ENCODE measurements at regions not wholly inside any gene's neighbourhood (a gene's known extent, or its start where the extent isn't known, plus 50 kb on each side); places are given as distances from the start of the nearest gene placed in this dataset.

DNA sequence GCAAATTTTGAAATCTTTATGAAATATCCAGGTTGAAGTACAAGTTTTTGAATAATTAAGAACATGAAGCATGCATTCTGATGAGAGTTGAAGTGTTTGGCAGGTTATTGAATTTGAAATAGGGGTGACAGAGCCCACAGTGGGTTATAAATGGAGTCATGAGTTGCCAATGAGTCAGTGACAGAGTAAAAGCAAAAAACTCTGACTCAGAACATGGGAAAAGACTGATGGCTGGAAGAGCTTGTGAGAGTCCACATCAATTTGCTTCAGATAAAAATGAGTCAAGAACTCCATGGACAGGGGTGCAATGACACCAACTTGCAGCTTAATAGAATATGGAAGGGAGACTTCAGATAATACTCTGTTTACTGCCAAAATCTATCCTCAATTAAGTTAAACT lies 105.3 kb downstream of the SLC6A15 start:
- H3K4me3 Mint-ChIP-seq = no peak overlapping the region
- no peaks in the 10 kb centered on the region for H3K4me1 Mint-ChIP-seq (ENCODE audit: low read depth)
- DNase-seq (no peak), ATAC-seq (replicated peaks in 1 of 2) (peak in 1 of 2 donors; percentile 57)
- H3K36me3 Mint-ChIP-seq (ENCODE audit: insufficient read depth in 2 of 2) = no peaks in the 10 kb centered on the region
- no peaks in the 10 kb centered on the region for H3K9me3 Mint-ChIP-seq
- H3K27ac Mint-ChIP-seq = no peak overlapping the region
- peaks cover 5% of the 10 kb centered on the region for H3K27me3 Mint-ChIP-seq (ENCODE audit: low read depth)

GRCh38 chr12:84805474-84805858 lies 107.1 kb downstream of the SLC6A15 start:
- DNase-seq (no peak), ATAC-seq (replicated peaks in 1 of 2) (no peak)
- H3K36me3 Mint-ChIP-seq (ENCODE audit: insufficient read depth in 2 of 2) = no peaks in the 10 kb centered on the region
- no peaks in the 10 kb centered on the region for H3K9me3 Mint-ChIP-seq
- no peaks in the 10 kb centered on the region for H3K4me1 Mint-ChIP-seq (ENCODE audit: low read depth)
- no peak overlapping the region for H3K4me3 Mint-ChIP-seq
- no peak overlapping the region for H3K27ac Mint-ChIP-seq
- peaks cover 5% of the 10 kb centered on the region for H3K27me3 Mint-ChIP-seq (ENCODE audit: low read depth)

- H3K27ac Mint-ChIP-seq = no peak overlapping the region
- H3K4me1 Mint-ChIP-seq (ENCODE audit: low read depth) = no peaks in the 10 kb centered on the region
- DNase-seq (no peak), ATAC-seq (replicated peaks in 1 of 2) (no peak)
- no peak overlapping the region for H3K4me3 Mint-ChIP-seq
- no peaks in the 10 kb centered on the region for H3K9me3 Mint-ChIP-seq
- no peaks in the 10 kb centered on the region for H3K36me3 Mint-ChIP-seq (ENCODE audit: insufficient read depth in 2 of 2)
- peaks cover 5% of the 10 kb centered on the region for H3K27me3 Mint-ChIP-seq (ENCODE audit: low read depth)
Observed at GRCh38 chr12:84804691-84805473, 107.7 kb downstream of the SLC6A15 start.

DNA sequence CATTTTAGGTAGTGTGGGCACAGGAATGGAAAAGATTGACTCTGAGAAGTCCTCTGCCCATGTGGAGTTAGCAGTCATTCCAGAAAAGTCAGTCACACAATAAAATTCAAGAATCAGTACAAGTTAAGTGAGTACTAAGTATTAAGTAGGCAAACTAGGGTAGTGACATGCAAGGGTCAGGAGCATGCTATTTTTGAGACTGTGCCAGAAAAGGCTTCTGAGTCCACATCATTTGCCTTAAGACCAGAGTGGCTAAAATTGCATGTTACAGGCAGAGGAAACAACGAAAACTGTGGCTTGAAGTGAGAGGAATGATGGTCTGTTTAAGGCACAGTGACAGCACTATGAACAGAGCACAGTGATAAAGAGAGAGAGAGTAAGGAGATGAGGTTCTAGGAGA lies 108.9 kb downstream of the SLC6A15 start:
- H3K4me3 Mint-ChIP-seq = no peak overlapping the region
- H3K27me3 Mint-ChIP-seq (ENCODE audit: low read depth) = peaks cover 5% of the 10 kb centered on the region

GRCh38 chr12:84802161-84802560 lies 110.4 kb downstream of the SLC6A15 start:
- no peaks in the 10 kb centered on the region for H3K36me3 Mint-ChIP-seq (ENCODE audit: insufficient read depth in 2 of 2)
- no peaks in the 10 kb centered on the region for H3K9me3 Mint-ChIP-seq
- H3K4me1 Mint-ChIP-seq (ENCODE audit: low read depth) = no peaks in the 10 kb centered on the region
- DNase-seq = no peak
- no peak overlapping the region for H3K4me3 Mint-ChIP-seq
- H3K27ac Mint-ChIP-seq = no peak overlapping the region
- H3K27me3 Mint-ChIP-seq (ENCODE audit: low read depth) = peaks cover 5% of the 10 kb centered on the region
- no peak for ATAC-seq (replicated peaks in 1 of 2)

More for the DNA sequence above, 108.9 kb downstream of the SLC6A15 start:
- Mint-ChIP-seq H3K27ac (no peak overlapping the region), H3K36me3 (ENCODE audit: insufficient read depth in 2 of 2) (no peaks in the 10 kb centered on the region), H3K9me3 (no peaks in the 10 kb centered on the region), H3K4me1 (ENCODE audit: low read depth) (no peaks in the 10 kb centered on the region)
- DNase-seq (no peak), ATAC-seq (replicated peaks in 1 of 2) (no peak)

DNA sequence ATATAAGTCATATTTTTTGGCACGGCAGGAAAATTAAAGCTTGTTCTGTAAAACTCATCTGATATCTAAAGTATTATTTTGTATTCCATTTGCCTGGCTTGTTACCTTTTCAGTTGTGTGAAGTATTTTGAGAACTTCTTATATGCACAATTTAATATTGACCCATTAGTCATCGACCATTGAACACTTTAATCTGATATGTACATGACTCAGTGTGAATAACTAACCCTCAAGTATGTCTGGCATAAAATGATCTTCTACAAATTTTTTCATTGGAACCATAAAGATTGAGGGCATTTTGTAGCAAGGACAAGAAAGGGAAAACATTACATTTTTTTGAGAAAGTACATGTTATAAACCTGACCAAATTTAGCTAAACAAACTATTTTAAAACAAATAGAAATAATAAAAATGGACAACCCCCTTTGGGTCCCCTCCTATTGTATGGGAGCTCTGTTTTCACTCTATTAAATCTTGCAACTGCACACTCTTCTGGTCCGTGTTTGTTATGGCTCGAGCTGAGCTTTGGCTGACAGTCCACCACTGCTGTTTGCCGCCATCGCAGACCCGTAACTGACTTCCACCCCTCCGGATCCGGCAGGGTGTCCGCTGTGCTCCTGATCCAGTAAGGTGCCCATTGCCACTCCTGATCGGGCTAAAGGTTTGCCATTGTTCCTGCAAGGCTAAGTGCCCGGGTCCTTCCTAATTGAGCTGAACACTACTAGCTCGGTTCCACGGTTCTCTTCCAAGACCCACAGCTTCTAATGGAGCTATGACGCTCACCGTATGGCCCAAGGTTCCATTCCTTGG lies 118.8 kb downstream of the SLC6A15 start:
- no peak overlapping the region for H3K4me3 Mint-ChIP-seq
- no peaks in the 10 kb centered on the region for H3K4me1 Mint-ChIP-seq (ENCODE audit: low read depth)
- peaks cover 2 to 3% of the 10 kb centered on the region in 2 donors for H3K9me3 Mint-ChIP-seq
- H3K27ac Mint-ChIP-seq = no peak overlapping the region
- no peaks in the 10 kb centered on the region for H3K36me3 Mint-ChIP-seq (ENCODE audit: insufficient read depth in 2 of 2)
- ATAC-seq (replicated peaks in 1 of 2) (no peak), DNase-seq (no peak)
- no peaks in the 10 kb centered on the region for H3K27me3 Mint-ChIP-seq (ENCODE audit: low read depth)

DNA sequence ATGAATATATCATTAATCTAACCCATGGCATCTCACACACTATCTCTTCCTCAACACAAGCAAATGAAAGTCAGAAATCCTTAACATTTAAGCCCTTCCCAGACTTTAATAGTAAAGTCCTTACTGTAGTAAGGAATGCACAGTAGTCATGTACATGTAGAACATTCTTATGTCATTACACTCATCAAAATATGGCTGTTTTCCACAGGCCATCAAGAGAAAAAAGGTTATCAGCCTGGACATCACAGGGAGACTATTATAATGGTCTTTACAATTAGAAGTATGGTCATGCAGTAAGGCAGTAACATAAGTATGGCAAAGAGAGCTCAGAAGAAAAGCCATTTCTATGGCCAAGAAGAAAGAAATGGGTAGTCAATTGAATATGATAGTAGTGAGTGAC lies 121.2 kb downstream of the SLC6A15 start:
- no peak overlapping the region for H3K27ac Mint-ChIP-seq
- no peaks in the 10 kb centered on the region for H3K36me3 Mint-ChIP-seq (ENCODE audit: insufficient read depth in 2 of 2)
- DNase-seq (no peak), ATAC-seq (replicated peaks in 1 of 2) (no peak)
- no peaks in the 10 kb centered on the region for H3K27me3 Mint-ChIP-seq (ENCODE audit: low read depth)
- no peaks in the 10 kb centered on the region for H3K4me1 Mint-ChIP-seq (ENCODE audit: low read depth)
- H3K4me3 Mint-ChIP-seq = no peak overlapping the region
- peaks cover 2 to 3% of the 10 kb centered on the region in 2 donors for H3K9me3 Mint-ChIP-seq

GRCh38 chr12:84789184-84789583 lies 123.4 kb downstream of the SLC6A15 start:
- Mint-ChIP-seq H3K27ac (no peak overlapping the region), H3K4me1 (ENCODE audit: low read depth) (no peaks in the 10 kb centered on the region), H3K4me3 (no peak overlapping the region), H3K36me3 (ENCODE audit: insufficient read depth in 2 of 2) (no peaks in the 10 kb centered on the region), H3K9me3 (peaks cover 0 to 2% of the 10 kb centered on the region in 2 donors), H3K27me3 (ENCODE audit: low read depth) (no peaks in the 10 kb centered on the region)
- ATAC-seq (replicated peaks in 1 of 2) = no peak
- DNase-seq = no peak

GRCh38 chr12:84787253-84787652 lies 125.3 kb downstream of the SLC6A15 start:
- DNase-seq (no peak), ATAC-seq (replicated peaks in 1 of 2) (no peak)
- peaks cover 0 to 3% of the 10 kb centered on the region in 2 donors for H3K9me3 Mint-ChIP-seq
- H3K4me1 Mint-ChIP-seq (ENCODE audit: low read depth) = no peaks in the 10 kb centered on the region
- H3K27ac Mint-ChIP-seq = no peak overlapping the region
- H3K27me3 Mint-ChIP-seq (ENCODE audit: low read depth) = no peaks in the 10 kb centered on the region
- H3K36me3 Mint-ChIP-seq (ENCODE audit: insufficient read depth in 2 of 2) = no peaks in the 10 kb centered on the region
- H3K4me3 Mint-ChIP-seq = no peak overlapping the region

- DNase-seq (no peak), ATAC-seq (replicated peaks in 1 of 2) (no peak)
- Mint-ChIP-seq H3K27ac (peak overlapping the region; percentile 42), H3K4me1 (ENCODE audit: low read depth) (no peaks in the 10 kb centered on the region), H3K4me3 (no peak overlapping the region), H3K36me3 (ENCODE audit: insufficient read depth in 2 of 2) (no peaks in the 10 kb centered on the region), H3K9me3 (peaks cover 0 to 3% of the 10 kb centered on the region in 2 donors), H3K27me3 (ENCODE audit: low read depth) (no peaks in the 10 kb centered on the region)
Observed at GRCh38 chr12:84786622-84787021, 126.0 kb downstream of the SLC6A15 start.

DNA sequence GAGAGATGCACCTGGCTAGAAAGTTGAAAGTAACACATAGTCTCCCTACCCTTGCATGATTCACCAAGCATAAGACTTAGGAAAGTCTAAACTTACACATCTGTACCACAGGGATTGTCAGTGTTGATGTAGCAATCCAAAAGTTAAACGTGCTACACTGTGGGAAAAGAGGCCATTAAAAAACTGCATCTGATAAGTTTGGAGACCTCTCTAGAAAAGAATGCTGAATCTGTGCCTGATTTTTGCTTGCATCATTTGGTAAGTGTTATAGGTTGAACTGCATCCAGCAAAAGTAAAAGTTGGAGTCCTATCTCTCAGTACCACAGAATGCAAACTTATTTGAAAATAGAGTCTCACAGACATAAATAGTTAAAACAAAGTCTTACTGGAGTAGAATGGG lies 126.6 kb downstream of the SLC6A15 start:
- Mint-ChIP-seq H3K36me3 (ENCODE audit: insufficient read depth in 2 of 2) (no peaks in the 10 kb centered on the region), H3K27me3 (ENCODE audit: low read depth) (no peaks in the 10 kb centered on the region), H3K4me3 (no peak overlapping the region), H3K4me1 (ENCODE audit: low read depth) (no peaks in the 10 kb centered on the region), H3K27ac (no peak overlapping the region), H3K9me3 (peaks cover 0 to 3% of the 10 kb centered on the region in 2 donors)
- DNase-seq (no peak), ATAC-seq (replicated peaks in 1 of 2) (no peak)

DNA sequence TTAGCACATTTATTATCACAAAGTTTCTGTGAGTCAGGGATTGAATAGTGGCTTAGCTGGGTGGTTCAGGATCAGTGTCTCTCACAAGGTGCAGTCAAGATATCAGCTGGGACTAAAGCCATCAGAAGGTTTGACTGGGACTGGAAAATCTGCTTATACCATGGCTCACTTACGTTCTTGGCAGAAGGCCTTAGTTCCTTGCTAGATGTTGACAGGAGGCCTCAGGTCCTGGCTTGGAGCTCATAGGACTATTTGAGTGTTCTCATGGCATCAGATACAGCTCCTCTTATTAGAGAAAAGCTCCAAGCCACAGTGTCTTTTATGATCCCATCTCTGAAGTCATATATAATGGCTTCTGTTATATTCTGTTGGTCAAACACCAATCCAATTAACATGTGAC lies 127.3 kb downstream of the SLC6A15 start:
- Mint-ChIP-seq H3K4me1 (ENCODE audit: low read depth) (no peaks in the 10 kb centered on the region), H3K4me3 (no peak overlapping the region), H3K27ac (no peak overlapping the region), H3K36me3 (ENCODE audit: insufficient read depth in 2 of 2) (no peaks in the 10 kb centered on the region), H3K27me3 (ENCODE audit: low read depth) (no peaks in the 10 kb centered on the region), H3K9me3 (peaks cover 0 to 1% of the 10 kb centered on the region in 2 donors)
- DNase-seq (no peak), ATAC-seq (replicated peaks in 1 of 2) (no peak)

DNA sequence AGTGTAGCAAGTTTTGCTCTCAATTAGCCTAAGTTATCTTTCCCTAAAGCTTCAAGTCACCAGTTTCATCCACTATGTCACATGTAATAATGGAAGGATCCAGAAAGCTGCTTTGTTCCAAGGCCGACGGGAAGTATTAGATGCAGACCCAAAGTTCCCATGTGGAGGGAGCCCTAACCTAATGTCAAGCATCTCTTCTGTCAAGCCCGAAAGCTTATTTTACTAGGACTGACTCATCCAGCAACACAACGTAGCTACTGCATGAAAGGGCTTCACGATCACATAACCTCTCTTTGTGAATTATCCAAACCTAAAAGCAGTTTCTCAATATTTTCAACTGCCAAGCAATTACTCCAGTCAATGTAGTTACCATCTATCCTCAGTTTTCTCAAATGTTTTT lies 133.4 kb downstream of the SLC6A15 start:
- Mint-ChIP-seq H3K27me3 (ENCODE audit: low read depth) (no peaks in the 10 kb centered on the region), H3K9me3 (peaks cover 0 to 1% of the 10 kb centered on the region in 2 donors), H3K4me1 (ENCODE audit: low read depth) (no peaks in the 10 kb centered on the region), H3K27ac (no peak overlapping the region), H3K36me3 (ENCODE audit: insufficient read depth in 2 of 2) (no peaks in the 10 kb centered on the region), H3K4me3 (no peak overlapping the region)
- no peak for ATAC-seq (replicated peaks in 1 of 2)
- DNase-seq = no peak
